Medulla oblongata (tissue), 1 donor: ENCODE measurements at regions not wholly inside any gene's neighbourhood (a gene's known extent, or its start where the extent isn't known, plus 50 kb on each side); places are given as distances from the start of the nearest gene placed in this dataset.

Experiments used
- DNase-seq: peaks from one replicate; pipeline ENCODE4 v3.0.0-alpha.2; 2015; ENCODE audit errors: extremely low spot score

- no peak for DNase-seq
Measured at GRCh38 chr4:156596026-156596425, 375.6 kb downstream of the PDGFC start.

- no peak for DNase-seq
Measured at GRCh38 chr4:156595041-156595440, 376.6 kb downstream of the PDGFC start.

- peak; percentile 42 for DNase-seq
Measured at GRCh38 chr4:156594624-156595023, 377.0 kb downstream of the PDGFC start.

GRCh38 chr4:156593464-156593863, 378.1 kb downstream of the PDGFC start:
- DNase-seq, result no peak

- no peak for DNase-seq
Measured at GRCh38 chr4:156591679-156592078, 379.9 kb downstream of the PDGFC start.

- DNase-seq, result no peak
Measured at GRCh38 chr4:156584100-156584499, 387.5 kb downstream of the PDGFC start.

GRCh38 chr4:156583265-156583664, 388.3 kb downstream of the PDGFC start:
- DNase-seq, result no peak

- DNase-seq, result no peak
Measured at GRCh38 chr4:156581282-156582063, 390.1 kb downstream of the PDGFC start.

- DNase-seq, result no peak
Measured at GRCh38 chr4:156578713-156579112, 392.9 kb downstream of the PDGFC start.

- no peak for DNase-seq
Measured at GRCh38 chr4:156578005-156578404, 393.6 kb downstream of the PDGFC start.

- no peak for DNase-seq
Measured at GRCh38 chr4:156576946-156577345, 394.7 kb downstream of the PDGFC start.

- DNase-seq, result no peak
Measured at GRCh38 chr4:156575430-156576073, 396.0 kb downstream of the PDGFC start.

- DNase-seq, result no peak
Measured at GRCh38 chr4:156571146-156571545, 400.5 kb downstream of the PDGFC start.

- no peak for DNase-seq
Measured at GRCh38 chr4:156569535-156569934, 402.1 kb downstream of the PDGFC start.

- DNase-seq, result no peak
Measured at GRCh38 chr4:156568484-156568883, 403.1 kb downstream of the PDGFC start.

GRCh38 chr4:156568041-156568440, 403.6 kb downstream of the PDGFC start:
- no peak for DNase-seq

GRCh38 chr4:156560701-156561100, 410.9 kb downstream of the PDGFC start:
- DNase-seq, result no peak

GRCh38 chr4:156559346-156559745, 412.3 kb downstream of the PDGFC start:
- no peak for DNase-seq

GRCh38 chr4:156558373-156559025, 413.1 kb downstream of the PDGFC start:
- no peak for DNase-seq

GRCh38 chr4:156557920-156558319, 413.7 kb downstream of the PDGFC start:
- no peak for DNase-seq

- no peak for DNase-seq
Measured at GRCh38 chr4:156556336-156556735, 415.3 kb downstream of the PDGFC start.

GRCh38 chr4:156553659-156554058, 417.9 kb downstream of the PDGFC start:
- no peak for DNase-seq

- no peak for DNase-seq
Measured at GRCh38 chr4:156547891-156548290, 423.7 kb downstream of the PDGFC start.
